ENCODE measurements at regions not wholly inside any gene's neighbourhood (a gene's known extent, or its start where the extent isn't known, plus 50 kb on each side); places are given as distances from the start of the nearest gene placed in this dataset.
"Not testable (repeated sequence)": the region's sequence is repeated elsewhere in the genome, so short reads cannot be mapped to it uniquely, and the experiment has no call there.

GRCh38 chr15:54776410-54776809, 420.3 kb downstream of the RSL24D1 start (continued):
- TF ChIP-seq ZBTB33 (IDR thresholded peaks at IDR 0.05; ENCODE audit: borderline replicate concordance, low read depth) (no peak), RXRA (IDR thresholded peaks at IDR 0.05; ENCODE audit: borderline replicate concordance, low read depth) (no peak), GABPA (IDR thresholded peaks at IDR 0.05; ENCODE audit: low read depth) (no peak)

- H3K79me2 ChIP-seq (ENCODE audit: insufficient read depth): no peaks in the 10 kb centered on the region
- no peaks in the 10 kb centered on the region for H3K27me3 ChIP-seq (ENCODE audit: insufficient read depth)
- no peaks in the 10 kb centered on the region for H4K20me1 ChIP-seq (ENCODE audit: insufficient read depth)
- H3K4me1 ChIP-seq (ENCODE audit: control insufficient read depth in 1 of 2, insufficient read depth in 2 of 2, low read depth in 1 of 2, low read length in 1 of 2): no peaks in the 10 kb centered on the region
- no peak overlapping the region for H3K9ac ChIP-seq
- TF ChIP-seq POLR2AphosphoS5 (IDR thresholded peaks at IDR 0.05; ENCODE audit: low read depth, low read length) (no peak), MEF2A (IDR thresholded peaks at IDR 0.05; ENCODE audit: borderline replicate concordance, low read depth) (no peak), GATA2 (CRISPR knock-in tag; IDR thresholded peaks at IDR 0.05) (no peak), NRF1 (IDR thresholded peaks at IDR 0.05; ENCODE audit: low read depth, low read length) (no peak), PBX3 (IDR thresholded peaks at IDR 0.05) (no peak), ELF1 (IDR thresholded peaks at IDR 0.05) (no peak), ZBTB33 (IDR thresholded peaks at IDR 0.05; ENCODE audit: borderline replicate concordance, low read depth) (no peak), TEAD4 (IDR thresholded peaks at IDR 0.05; ENCODE audit: borderline replicate concordance, insufficient read depth) (no peak), EZH2phosphoT487 (IDR thresholded peaks at IDR 0.05; ENCODE audit: borderline replicate concordance, low read depth) (no peak), SMC3 (IDR thresholded peaks at IDR 0.05; ENCODE audit: low read depth, low read length) (no peak)
- no peaks in the 10 kb centered on the region for H3K36me3 ChIP-seq (replicated peaks in 1 of 2; ENCODE audit: control insufficient read depth in 1 of 2, insufficient read depth in 2 of 2, low read length in 1 of 2)
- H3K27ac ChIP-seq (ENCODE audit: low read depth in 2 of 2, low read length in 1 of 2): no peak overlapping the region
- H3F3A ChIP-seq (replicated peaks; ENCODE audit: insufficient read depth): no peaks in the 10 kb centered on the region
- H3K9me2 ChIP-seq: no peaks in the 10 kb centered on the region
- H3K9me3 ChIP-seq: no peaks in the 10 kb centered on the region
- H2AFZ ChIP-seq (ENCODE audit: low read depth): no peak overlapping the region
- CTCF ChIA-PET: no interaction called here
- POLR2A ChIA-PET: no interaction called here
- WGBS (ENCODE audit: low lambda C conversion rate): 5% methylated on average over 1 of the region's 1 CpG
- H3K4me3 ChIP-seq (ENCODE audit: low read depth in 2 of 2, low read length in 1 of 2): no peak overlapping the region
- no peak for DNase-seq
- H3K4me2 ChIP-seq: no peak overlapping the region
Measured at GRCh38 chr15:54772663-54773062, 424.1 kb downstream of the RSL24D1 start.

- H2AFZ ChIP-seq (ENCODE audit: low read depth); H4K20me1 ChIP-seq (ENCODE audit: insufficient read depth); CTCF ChIA-PET; H3K4me3 ChIP-seq (ENCODE audit: low read depth in 2 of 2, low read length in 1 of 2); H3K9me3 ChIP-seq; H3K79me2 ChIP-seq (ENCODE audit: insufficient read depth); H3K9ac ChIP-seq; H3K9me2 ChIP-seq; H3K4me2 ChIP-seq; H3K27ac ChIP-seq (ENCODE audit: low read depth in 2 of 2, low read length in 1 of 2); H3F3A ChIP-seq (replicated peaks; ENCODE audit: insufficient read depth); H3K36me3 ChIP-seq (replicated peaks in 1 of 2; ENCODE audit: control insufficient read depth in 1 of 2, insufficient read depth in 2 of 2, low read length in 1 of 2); H3K27me3 ChIP-seq (ENCODE audit: insufficient read depth); H3K4me1 ChIP-seq (ENCODE audit: control insufficient read depth in 1 of 2, insufficient read depth in 2 of 2, low read depth in 1 of 2, low read length in 1 of 2); POLR2A ChIA-PET; DNase-seq: not testable (repeated sequence)
- WGBS (ENCODE audit: low lambda C conversion rate): 5% methylated on average over 6 of the region's 8 CpGs
Measured at GRCh38 chr15:54749461-54749860, 447.3 kb downstream of the RSL24D1 start.
